GM12874 (cell line): ENCODE measurements at regions not wholly inside any gene's neighbourhood (a gene's known extent, or its start where the extent isn't known, plus 50 kb on each side); places are given as distances from the start of the nearest gene placed in this dataset.

Experiments used
- CTCF ChIP-seq: IDR thresholded peaks from 2 replicates; pipeline ENCODE4 v1.5.1; 2011; ENCODE audit warnings: low read depth, mild to moderate bottlenecking, control low read depth, low read length, moderate library complexity; ENCODE audit not compliant: insufficient read depth

GRCh38 chr17:13194887-13195286, 177.1 kb upstream of the ELAC2 start:
- TF ChIP-seq CTCF = no peak

- no peak for TF ChIP-seq CTCF
Measured at GRCh38 chr17:13182854-13183253, 165.0 kb upstream of the ELAC2 start.

- no peak for TF ChIP-seq CTCF
Measured at GRCh38 chr17:13182450-13182849, 164.6 kb upstream of the ELAC2 start.

GRCh38 chr17:13181683-13182082, 163.9 kb upstream of the ELAC2 start:
- no peak for TF ChIP-seq CTCF

GRCh38 chr17:13176436-13176835, 158.6 kb upstream of the ELAC2 start:
- TF ChIP-seq CTCF = no peak

- no peak for TF ChIP-seq CTCF
Measured at GRCh38 chr17:13171790-13172189, 154.0 kb upstream of the ELAC2 start.

- no peak for TF ChIP-seq CTCF
Measured at GRCh38 chr17:13162361-13162760, 144.5 kb upstream of the ELAC2 start.

GRCh38 chr17:13160790-13161189, 143.0 kb upstream of the ELAC2 start:
- TF ChIP-seq CTCF = no peak
